ENCODE measurements at regions not wholly inside any gene's neighbourhood (a gene's known extent, or its start where the extent isn't known, plus 50 kb on each side); places are given as distances from the start of the nearest gene placed in this dataset.

DNA sequence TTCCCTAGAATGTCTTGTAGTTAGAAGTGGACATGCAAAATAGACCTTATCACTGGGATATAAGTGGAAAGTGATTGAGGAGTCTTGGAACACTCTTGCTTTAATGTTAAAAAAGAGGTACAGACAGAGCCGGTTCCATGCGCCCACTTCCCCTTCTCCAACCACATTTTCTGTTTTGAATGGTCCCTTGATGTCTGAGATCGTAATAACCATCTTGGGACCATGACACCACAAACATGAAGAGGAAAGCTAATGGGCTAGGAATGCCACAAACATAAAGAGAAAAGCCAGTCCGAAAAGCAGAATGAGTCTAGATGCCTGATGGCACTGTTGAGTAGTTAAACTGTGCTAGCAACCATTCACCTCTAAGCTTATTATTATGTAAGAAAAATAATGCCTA is 54.8 kb upstream of the SPON1 start:
- no peak for DNase-seq (ENCODE audit: low read depth in 2 of 3, low spot score in 1 of 3)

- DNase-seq (ENCODE audit: low read depth in 2 of 3, low spot score in 1 of 3) = no peak
These were observed 54.0 kb upstream of the SPON1 start for GRCh38 chr11:13908535-13908934.

Measured in stimulated activated CD4-positive, alpha-beta T cell treated with anti-CD3 and anti-CD28 coated beads, Interleukin-12 subunit alpha, Interleukin-12 subunit beta, amount 100 ng/mL, for 48 hours (primary cell).